Thymus (tissue), 11 donors: ENCODE measurements at regions not wholly inside any gene's neighbourhood (a gene's known extent, or its start where the extent isn't known, plus 50 kb on each side); places are given as distances from the start of the nearest gene placed in this dataset.

Experiments used
- DNase-seq, 9 donors: peaks; one replicate each; pipeline ENCODE4 v3.0.0-alpha.2; 2013; ENCODE audit warnings: low spot score in 9 of 9, low read depth in 6 of 9, missing footprints in 1 of 9
- H3K27ac ChIP-seq, 2 donors: one replicate each; pipeline ENCODE4 v1.5.1; 2013; ENCODE audit warnings: control low read depth in 1 of 2, low read depth in 1 of 2, low read length in 1 of 2, mild to moderate bottlenecking in 1 of 2, moderate library complexity in 1 of 2
- H3K27me3 ChIP-seq, 2 donors: one replicate each; pipeline ENCODE4 v1.5.1; 2013; ENCODE audit warnings: low read length in 1 of 2; ENCODE audit not compliant: control insufficient read depth in 2 of 2, insufficient read depth in 1 of 2
- H3K36me3 ChIP-seq, 2 donors: one replicate each; pipeline ENCODE4 v1.5.1; 2013; ENCODE audit warnings: low read length in 1 of 2, mild to moderate bottlenecking in 1 of 2, moderate library complexity in 1 of 2; ENCODE audit not compliant: control insufficient read depth in 2 of 2, insufficient read depth in 2 of 2
- H3K4me1 ChIP-seq, 2 donors: one replicate each; pipeline ENCODE4 v1.5.1; 2013; ENCODE audit warnings: low read length in 2 of 2; ENCODE audit not compliant: control insufficient read depth in 2 of 2, insufficient read depth in 2 of 2
- H3K4me3 ChIP-seq, 2 donors: one replicate each; pipeline ENCODE4 v1.5.1; 2013; ENCODE audit warnings: low read length in 2 of 2, control low read depth in 1 of 2, mild to moderate bottlenecking in 1 of 2
- H3K9me3 ChIP-seq, 2 donors: one replicate each; pipeline ENCODE4 v1.5.1; 2013; ENCODE audit warnings: low read length in 1 of 2, mild to moderate bottlenecking in 1 of 2; ENCODE audit not compliant: control insufficient read depth in 2 of 2, insufficient read depth in 1 of 2
- WGBS: extraction: QIAGEN DNeasy Blood & Tissue Kit; methylation state at CpG from one replicate; pipeline ENCODE4 v1.1.7; 2013; 5-methylcytosine and 5-hydroxymethylcytosine counted together
- donor health status: healthy.

- no peaks in the 10 kb centered on the region for H3K9me3 ChIP-seq
- H3K4me1 ChIP-seq = no peaks in the 10 kb centered on the region
- no peaks in the 10 kb centered on the region for H3K27me3 ChIP-seq
- H3K27ac ChIP-seq = no peak overlapping the region
- no peaks in the 10 kb centered on the region for H3K36me3 ChIP-seq
- no peak for DNase-seq
- H3K4me3 ChIP-seq = no peak overlapping the region
- WGBS = 61% methylated on average over 2 of the region's 2 CpGs
These were observed 683.5 kb downstream of the NR2F2 start for GRCh38 chr15:97014001-97014400.

DNA sequence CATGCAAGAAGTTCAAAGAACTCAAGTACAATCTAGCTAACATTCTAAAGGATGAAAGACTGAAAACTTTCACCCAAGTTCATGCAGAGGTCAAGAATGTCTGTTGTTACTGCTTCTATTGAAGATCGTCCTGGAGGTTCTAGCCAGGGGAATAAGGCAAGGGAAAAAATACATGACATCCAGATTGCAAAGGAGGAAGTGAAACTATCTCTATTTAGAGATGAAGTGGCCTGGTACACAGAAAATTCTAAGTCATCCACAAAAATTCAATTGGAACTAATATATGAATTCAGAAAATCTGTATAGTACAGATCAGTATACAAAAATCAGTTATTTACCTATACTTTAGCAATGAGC lies 693.0 kb downstream of the NR2F2 start:
- Histone ChIP-seq H3K27ac (no peak overlapping the region), H3K4me3 (no peak overlapping the region), H3K36me3 (no peaks in the 10 kb centered on the region), H3K4me1 (no peaks in the 10 kb centered on the region), H3K27me3 (no peaks in the 10 kb centered on the region), H3K9me3 (no peaks in the 10 kb centered on the region)
- DNase-seq = no peak
- 30% methylated on average over 1 of the region's 1 CpG for WGBS

GRCh38 chr15:97026781-97027180 lies 696.3 kb downstream of the NR2F2 start:
- 86% methylated on average over 2 of the region's 2 CpGs for WGBS

GRCh38 chr15:97027772-97028171 lies 697.3 kb downstream of the NR2F2 start:
- no peaks in the 10 kb centered on the region for H3K4me1 ChIP-seq
- no peak overlapping the region for H3K27ac ChIP-seq
- no peaks in the 10 kb centered on the region for H3K9me3 ChIP-seq
- H3K4me3 ChIP-seq = no peak overlapping the region
- no peaks in the 10 kb centered on the region for H3K27me3 ChIP-seq
- DNase-seq = no peak
- 93% methylated on average over 2 of the region's 2 CpGs for WGBS
- no peaks in the 10 kb centered on the region for H3K36me3 ChIP-seq

More at GRCh38 chr15:97026781-97027180, 696.3 kb downstream of the NR2F2 start:
- no peak overlapping the region for H3K4me3 ChIP-seq
- no peaks in the 10 kb centered on the region for H3K36me3 ChIP-seq
- no peaks in the 10 kb centered on the region for H3K9me3 ChIP-seq
- no peaks in the 10 kb centered on the region for H3K4me1 ChIP-seq
- H3K27ac ChIP-seq = no peak overlapping the region
- DNase-seq = no peak
- H3K27me3 ChIP-seq = no peaks in the 10 kb centered on the region

DNA sequence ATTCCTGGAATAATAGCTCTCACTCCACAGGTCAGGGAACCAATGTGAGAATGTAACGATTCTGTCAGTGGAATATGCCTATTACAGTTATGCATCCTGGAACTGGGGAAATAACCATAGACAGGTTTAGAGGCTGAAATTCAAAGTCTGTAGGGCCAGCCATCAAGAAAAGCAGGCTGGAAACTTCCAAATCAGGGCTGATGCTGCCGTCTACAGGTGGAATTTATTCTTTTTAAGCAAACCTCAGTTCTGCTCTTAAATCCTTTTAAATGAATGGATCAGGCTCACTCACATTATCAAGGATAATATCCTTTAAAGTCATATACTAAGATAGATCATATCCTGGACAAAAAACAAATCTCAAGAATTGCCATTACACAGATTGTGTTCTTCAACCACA lies 699.8 kb downstream of the NR2F2 start:
- WGBS = 90% methylated on average over 2 of the region's 2 CpGs
- Histone ChIP-seq H3K27ac (no peak overlapping the region), H3K4me3 (no peak overlapping the region), H3K4me1 (no peaks in the 10 kb centered on the region), H3K27me3 (no peaks in the 10 kb centered on the region), H3K36me3 (no peaks in the 10 kb centered on the region), H3K9me3 (no peaks in the 10 kb centered on the region)
- DNase-seq = no peak

GRCh38 chr15:97036301-97036700 lies 705.8 kb downstream of the NR2F2 start:
- Histone ChIP-seq H3K4me1 (no peaks in the 10 kb centered on the region), H3K36me3 (no peaks in the 10 kb centered on the region), H3K27me3 (no peaks in the 10 kb centered on the region), H3K4me3 (no peak overlapping the region), H3K27ac (no peak overlapping the region), H3K9me3 (no peaks in the 10 kb centered on the region)
- WGBS = 83% methylated on average over 3 of the region's 3 CpGs
- no peak for DNase-seq

- H3K27ac ChIP-seq = no peak overlapping the region
- no peak for DNase-seq
- no peaks in the 10 kb centered on the region for H3K36me3 ChIP-seq
- H3K4me1 ChIP-seq = no peaks in the 10 kb centered on the region
- H3K4me3 ChIP-seq = no peak overlapping the region
- H3K27me3 ChIP-seq = no peaks in the 10 kb centered on the region
- H3K9me3 ChIP-seq = no peaks in the 10 kb centered on the region
- 62% methylated on average over 1 of the region's 1 CpG for WGBS
These were observed 706.6 kb downstream of the NR2F2 start for GRCh38 chr15:97037080-97037479.

DNA sequence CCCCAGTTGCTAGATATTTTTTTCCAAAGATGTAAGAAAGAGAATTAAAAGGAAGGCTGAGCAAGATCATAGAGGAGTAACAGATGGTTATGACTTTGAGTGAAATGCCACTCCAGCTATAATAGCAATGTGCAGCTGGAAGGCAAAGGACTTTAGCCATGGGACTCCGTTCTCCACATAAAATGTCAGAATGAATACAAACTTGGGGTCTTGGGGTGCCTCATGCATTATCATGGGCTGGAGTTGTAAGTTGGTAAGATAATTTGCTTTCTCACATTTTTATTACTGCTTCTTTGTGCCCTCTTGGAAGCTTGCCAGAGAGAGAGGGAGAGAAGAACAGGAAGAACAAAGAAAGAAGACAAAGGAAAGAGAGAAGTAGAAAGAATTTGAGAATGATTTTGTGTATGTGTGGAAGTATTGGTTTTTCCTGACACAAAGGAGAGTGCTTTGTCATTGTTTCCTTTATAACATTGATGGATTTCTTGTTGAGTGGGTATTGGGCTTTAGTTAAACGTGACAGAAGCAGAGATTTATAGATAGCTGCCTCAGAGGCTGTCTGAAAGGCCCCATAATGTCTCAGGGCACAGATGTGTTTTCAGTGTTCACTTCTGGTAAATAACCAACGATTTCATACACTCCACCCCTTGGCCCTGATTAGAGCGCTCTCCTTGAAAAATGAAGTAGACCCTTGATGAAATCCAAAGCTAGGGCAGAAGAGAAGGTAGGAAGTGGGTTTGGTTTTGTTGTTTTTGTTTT lies 715.3 kb downstream of the NR2F2 start:
- WGBS = 62% methylated on average over 4 of the region's 4 CpGs
- Histone ChIP-seq H3K27me3 (no peaks in the 10 kb centered on the region), H3K27ac (no peak overlapping the region), H3K36me3 (no peaks in the 10 kb centered on the region), H3K9me3 (no peaks in the 10 kb centered on the region), H3K4me1 (no peaks in the 10 kb centered on the region), H3K4me3 (no peak overlapping the region)
- no peak for DNase-seq

DNA sequence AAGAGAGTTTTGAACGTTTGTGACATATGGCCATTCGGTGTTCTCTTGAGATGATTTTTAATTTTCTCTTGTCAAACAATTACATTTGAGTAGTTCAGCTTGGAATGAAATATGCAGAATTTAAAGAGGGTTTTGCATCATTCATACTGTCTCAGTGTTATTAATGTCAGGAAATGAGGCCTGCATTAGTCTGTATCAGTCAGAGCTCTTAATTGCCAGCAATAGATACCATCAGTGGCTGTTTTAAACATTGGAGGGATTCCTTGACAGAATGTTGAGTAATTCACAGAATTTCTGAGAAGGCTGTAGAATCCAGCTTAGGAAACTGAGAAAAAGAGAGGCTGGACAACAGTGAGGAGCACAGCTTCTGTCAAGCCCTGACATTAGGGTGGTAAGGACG lies 722.0 kb downstream of the NR2F2 start:
- no peak overlapping the region for H3K4me3 ChIP-seq
- no peaks in the 10 kb centered on the region for H3K4me1 ChIP-seq
- H3K9me3 ChIP-seq = no peaks in the 10 kb centered on the region
- no peaks in the 10 kb centered on the region for H3K27me3 ChIP-seq
- H3K27ac ChIP-seq = no peak overlapping the region
- no peak for DNase-seq
- H3K36me3 ChIP-seq = no peaks in the 10 kb centered on the region
- WGBS = 87% methylated on average over 3 of the region's 3 CpGs
